ENCODE measurements at regions not wholly inside any gene's neighbourhood (a gene's known extent, or its start where the extent isn't known, plus 50 kb on each side); places are given as distances from the start of the nearest gene placed in this dataset.

- TF ChIP-seq, protein P1, sequence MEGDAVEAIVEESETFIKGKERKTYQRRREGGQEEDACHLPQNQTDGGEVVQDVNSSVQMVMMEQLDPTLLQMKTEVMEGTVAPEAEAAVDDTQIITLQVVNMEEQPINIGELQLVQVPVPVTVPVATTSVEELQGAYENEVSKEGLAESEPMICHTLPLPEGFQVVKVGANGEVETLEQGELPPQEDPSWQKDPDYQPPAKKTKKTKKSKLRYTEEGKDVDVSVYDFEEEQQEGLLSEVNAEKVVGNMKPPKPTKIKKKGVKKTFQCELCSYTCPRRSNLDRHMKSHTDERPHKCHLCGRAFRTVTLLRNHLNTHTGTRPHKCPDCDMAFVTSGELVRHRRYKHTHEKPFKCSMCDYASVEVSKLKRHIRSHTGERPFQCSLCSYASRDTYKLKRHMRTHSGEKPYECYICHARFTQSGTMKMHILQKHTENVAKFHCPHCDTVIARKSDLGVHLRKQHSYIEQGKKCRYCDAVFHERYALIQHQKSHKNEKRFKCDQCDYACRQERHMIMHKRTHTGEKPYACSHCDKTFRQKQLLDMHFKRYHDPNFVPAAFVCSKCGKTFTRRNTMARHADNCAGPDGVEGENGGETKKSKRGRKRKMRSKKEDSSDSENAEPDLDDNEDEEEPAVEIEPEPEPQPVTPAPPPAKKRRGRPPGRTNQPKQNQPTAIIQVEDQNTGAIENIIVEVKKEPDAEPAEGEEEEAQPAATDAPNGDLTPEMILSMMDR (conservative IDR thresholded peaks at IDR 0.05; ENCODE audit: low read length): no peak; the same call in 1 of the 2 replicates
- TF ChIP-seq EZH2phosphoT487 (IDR thresholded peaks at IDR 0.05; ENCODE audit: borderline replicate concordance): no peak
Measured at GRCh38 chr17:79438058-79438457, 172.8 kb downstream of the RBFOX3 start.
